Breast epithelium (tissue), 4 donors: ENCODE measurements at regions not wholly inside any gene's neighbourhood (a gene's known extent, or its start where the extent isn't known, plus 50 kb on each side); places are given as distances from the start of the nearest gene placed in this dataset.

Experiments used
- DNase-seq, 2 donors: peaks; one replicate each; pipeline ENCODE4 v3.0.0-alpha.2; 2019; ENCODE audit warnings: low spot score in 2 of 2
- H3K27ac ChIP-seq, 2 donors: fragments of 200-600 bp; sonication (generic) in 1 of 2; one replicate each; pipeline ENCODE4 v1.5.1; 2016 to 2019; ENCODE audit warnings: mild to moderate bottlenecking in 1 of 2
- H3K27me3 ChIP-seq, 2 donors: fragments of 200-600 bp; sonication (generic) in 1 of 2; one replicate each; pipeline versions ENCODE4 v1.5.1 to v1.6.0; 2017 to 2019; ENCODE audit warnings: control low read depth in 1 of 2, mild to moderate bottlenecking in 1 of 2
- H3K36me3 ChIP-seq: fragments of 200-600 bp; one replicate; pipeline ENCODE4 v1.5.1; 2019
- H3K4me1 ChIP-seq, 2 donors: fragments of 200-600 bp; sonication (generic); one replicate each; pipeline ENCODE4 v1.5.1; 2016 to 2019; ENCODE audit warnings: control low read depth in 1 of 2
- H3K4me3 ChIP-seq, 3 donors: fragments of 200-600 bp; sonication (generic); 1 replicate in 2 of 3; 2 replicates in 1 of 3; pipeline ENCODE4 v1.5.1; 2016 to 2019; ENCODE audit warnings: mild to moderate bottlenecking in 3 of 3, moderate library complexity in 2 of 3
- H3K9me3 ChIP-seq, 2 donors: fragments of 200-600 bp; sonication (generic) in 1 of 2; one replicate each; pipeline ENCODE4 v1.5.1; 2016 to 2019; ENCODE audit warnings: control low read depth in 1 of 2
- CTCF ChIP-seq, 3 donors: fragments of 450-650 bp; IDR thresholded peaks; one replicate each; pipeline ENCODE4 v1.5.1; 2016 to 2017; ENCODE audit warnings: antibody characterized with exemption in 3 of 3, mild to moderate bottlenecking in 3 of 3, moderate library complexity in 3 of 3
- POLR2A ChIP-seq: fragments of 450-650 bp; IDR thresholded peaks from one replicate; pipeline ENCODE4 v1.6.1; 2016; ENCODE audit warnings: antibody characterized with exemption, mild to moderate bottlenecking, moderate library complexity
- POLR2AphosphoS5 ChIP-seq, 3 donors: sonication (generic); formaldehyde crosslinking; IDR thresholded peaks; one replicate each; pipeline ENCODE4 v1.6.1; 2017; ENCODE audit warnings: antibody characterized with exemption in 3 of 3
- intact Hi-C: fragments of 100-400 bp; cut with DNase I; formaldehyde crosslinking; loops from one replicate; pipeline ENCODE4 v1.15.1; 2023; ENCODE audit warnings: low total_unique reads

DNA sequence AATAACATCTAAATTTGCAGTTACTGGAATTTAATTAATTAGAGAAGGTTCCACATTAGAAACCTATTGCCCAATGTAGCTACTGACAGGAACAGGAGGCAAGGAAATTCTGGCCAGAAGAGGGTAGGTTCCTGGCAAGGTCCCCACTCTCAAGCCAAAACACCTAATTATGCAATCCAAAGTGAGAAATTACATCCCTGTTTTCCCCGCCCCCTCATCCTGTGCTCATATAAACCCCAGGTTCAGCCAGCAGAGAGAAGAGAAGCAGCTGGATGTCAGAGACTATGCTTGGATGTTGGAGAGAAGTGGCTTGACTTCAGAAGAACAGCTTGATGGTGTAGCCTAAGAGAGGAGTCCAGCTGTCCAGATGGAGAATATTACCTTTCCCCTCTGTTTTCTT lies 951.3 kb upstream of the PRR20A start:
- Histone ChIP-seq H3K27ac (no peak overlapping the region), H3K36me3 (no peaks in the 10 kb centered on the region), H3K27me3 (no peaks in the 10 kb centered on the region), H3K9me3 (peaks cover 5 to 8% of the 10 kb centered on the region in 2 donors), H3K4me3 (no peak overlapping the region), H3K4me1 (no peaks in the 10 kb centered on the region)
- DNase-seq: no peak
- TF ChIP-seq CTCF (IDR thresholded peaks at IDR 0.05): no peak
- TF ChIP-seq POLR2AphosphoS5 (IDR thresholded peaks at IDR 0.05): no peak
- no peak for TF ChIP-seq POLR2A
- intact Hi-C loops: no loop called here

GRCh38 chr13:56189978-56190377 lies 950.7 kb upstream of the PRR20A start:
- Histone ChIP-seq H3K27me3 (no peaks in the 10 kb centered on the region), H3K4me1 (no peaks in the 10 kb centered on the region), H3K36me3 (no peaks in the 10 kb centered on the region), H3K9me3 (peaks cover 5 to 8% of the 10 kb centered on the region in 2 donors), H3K27ac (no peak overlapping the region), H3K4me3 (no peak overlapping the region)
- no peak for DNase-seq
- TF ChIP-seq POLR2A: no peak
- no peak for TF ChIP-seq CTCF (IDR thresholded peaks at IDR 0.05)
- no peak for TF ChIP-seq POLR2AphosphoS5 (IDR thresholded peaks at IDR 0.05)
- intact Hi-C loops: no loop called here

- intact Hi-C loops: no loop called here
- no peaks in the 10 kb centered on the region for H3K4me1 ChIP-seq
- peaks cover 4% of the 10 kb centered on the region for H3K36me3 ChIP-seq
- no peak for DNase-seq
- TF ChIP-seq POLR2AphosphoS5 (IDR thresholded peaks at IDR 0.05) (no peak), CTCF (IDR thresholded peaks at IDR 0.05) (no peak), POLR2A (no peak)
- no peak overlapping the region for H3K4me3 ChIP-seq
- H3K9me3 ChIP-seq: no peaks in the 10 kb centered on the region
- no peak overlapping the region for H3K27ac ChIP-seq
- no peaks in the 10 kb centered on the region for H3K27me3 ChIP-seq
Measured at GRCh38 chr13:56198350-56198749, 942.4 kb upstream of the PRR20A start.

- Histone ChIP-seq H3K36me3 (peaks cover 4% of the 10 kb centered on the region), H3K4me3 (no peak overlapping the region), H3K9me3 (no peaks in the 10 kb centered on the region), H3K27ac (no peak overlapping the region), H3K27me3 (no peaks in the 10 kb centered on the region), H3K4me1 (no peaks in the 10 kb centered on the region)
- intact Hi-C loops: loop anchor here (5.0 kb wide), 1 partner anchor 425 kb away; no protein-coding TSS in a partner anchor
- TF ChIP-seq CTCF (IDR thresholded peaks at IDR 0.05) (no peak), POLR2AphosphoS5 (IDR thresholded peaks at IDR 0.05) (no peak), POLR2A (no peak)
- DNase-seq: no peak
Measured at GRCh38 chr13:56201834-56202233, 938.9 kb upstream of the PRR20A start.

DNA sequence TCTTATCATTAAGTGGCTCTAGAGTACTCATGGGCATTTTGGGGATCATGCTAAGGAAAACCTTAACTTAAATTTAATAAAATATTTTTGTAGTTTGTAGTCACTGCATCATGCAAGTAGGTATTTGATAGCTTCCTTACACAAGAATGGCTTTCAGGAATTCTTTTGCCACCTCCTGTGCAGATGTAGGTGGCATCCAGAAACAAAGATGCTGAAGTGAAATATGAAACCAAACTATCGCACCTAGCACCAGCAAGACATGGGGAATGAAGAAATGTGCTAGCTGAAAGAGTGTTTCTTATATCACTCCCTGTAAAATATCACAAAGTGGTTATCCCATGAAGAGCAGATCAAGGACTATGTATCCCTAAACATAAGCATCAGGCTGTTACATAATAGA lies 924.5 kb upstream of the PRR20A start:
- no peaks in the 10 kb centered on the region for H3K9me3 ChIP-seq
- no peaks in the 10 kb centered on the region for H3K4me1 ChIP-seq
- no peak overlapping the region for H3K27ac ChIP-seq
- no peak for DNase-seq
- no peaks in the 10 kb centered on the region for H3K36me3 ChIP-seq
- TF ChIP-seq POLR2AphosphoS5 (IDR thresholded peaks at IDR 0.05): no peak
- TF ChIP-seq CTCF (IDR thresholded peaks at IDR 0.05): no peak
- TF ChIP-seq POLR2A: no peak
- H3K27me3 ChIP-seq: no peaks in the 10 kb centered on the region
- intact Hi-C loops: no loop called here
- H3K4me3 ChIP-seq: no peak overlapping the region
